GM18873 (cell line): ENCODE measurements at regions not wholly inside any gene's neighbourhood (a gene's known extent, or its start where the extent isn't known, plus 50 kb on each side); places are given as distances from the start of the nearest gene placed in this dataset.

Experiments
- ATAC-seq: cut with Tn5 transposase; IDR thresholded peaks from one replicate; pipeline ENCODE4 v1.9.1; 2021; ENCODE audit warnings: mild to moderate bottlenecking, moderate library complexity, moderate number of reproducible peaks; ENCODE audit not compliant: unreplicated experiment, low FRiP score

DNA sequence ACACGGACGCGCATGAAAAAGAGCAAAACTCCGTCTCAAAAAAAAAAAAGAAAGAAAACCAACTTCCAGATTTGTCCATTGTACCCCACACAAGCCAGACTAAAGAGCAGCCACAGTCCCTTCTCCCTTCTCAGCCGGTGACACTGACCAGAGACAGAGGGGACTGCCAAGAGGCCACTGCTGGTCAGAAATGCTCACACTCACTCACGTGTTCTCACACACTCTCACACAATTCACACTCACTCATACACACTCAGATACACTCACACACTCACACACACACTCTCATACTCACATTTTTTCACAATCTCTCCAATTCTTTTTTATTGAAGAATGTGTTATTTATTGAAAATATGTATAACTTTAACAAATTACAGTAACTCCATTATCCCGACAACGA, 90.8 kb upstream of the RAB4A start:
- no peak for ATAC-seq

GRCh38 chr1:229181419-229181818, 89.5 kb upstream of the RAB4A start:
- no peak for ATAC-seq

GRCh38 chr1:229183588-229183987, 87.3 kb upstream of the RAB4A start:
- ATAC-seq: no peak

- ATAC-seq: no peak
These were observed 86.8 kb upstream of the RAB4A start for GRCh38 chr1:229184066-229184465.

GRCh38 chr1:229185963-229186362, 84.9 kb upstream of the RAB4A start:
- ATAC-seq: no peak

DNA sequence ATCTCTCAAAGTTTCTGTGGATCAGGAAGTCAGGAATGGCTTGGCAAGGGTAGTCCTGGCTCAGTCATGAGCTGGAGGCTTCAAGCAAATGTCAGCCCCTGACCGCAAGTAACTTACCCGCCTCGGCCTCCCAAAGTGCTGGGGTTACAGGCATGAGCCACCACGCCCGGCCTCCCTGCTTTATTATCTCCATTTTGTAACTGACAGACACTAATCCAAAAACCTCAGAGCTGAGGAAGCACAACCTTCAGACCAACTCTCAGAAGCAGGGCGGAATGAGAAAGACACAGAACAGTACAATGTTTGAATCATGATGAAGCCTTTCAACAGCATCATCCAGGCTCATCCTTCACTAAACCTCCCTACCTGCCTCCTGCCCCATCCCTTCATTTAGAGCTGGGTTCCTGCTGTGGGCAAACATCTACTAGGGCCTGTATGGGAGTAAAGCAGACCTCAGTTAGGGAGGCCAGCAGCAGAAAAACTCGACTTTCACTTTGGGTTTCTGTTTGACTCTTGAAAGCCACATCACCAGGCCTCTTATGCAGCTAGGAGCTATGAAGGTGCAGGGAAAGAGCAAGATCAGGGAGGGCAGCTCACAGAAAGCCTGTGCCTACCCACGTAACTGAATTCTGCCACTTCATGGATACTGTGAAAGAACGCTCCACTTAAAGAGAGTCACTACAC, 84.4 kb upstream of the RAB4A start:
- ATAC-seq: peak; percentile 56

- no peak for ATAC-seq
These were observed 80.8 kb upstream of the RAB4A start for GRCh38 chr1:229190057-229190575.

DNA sequence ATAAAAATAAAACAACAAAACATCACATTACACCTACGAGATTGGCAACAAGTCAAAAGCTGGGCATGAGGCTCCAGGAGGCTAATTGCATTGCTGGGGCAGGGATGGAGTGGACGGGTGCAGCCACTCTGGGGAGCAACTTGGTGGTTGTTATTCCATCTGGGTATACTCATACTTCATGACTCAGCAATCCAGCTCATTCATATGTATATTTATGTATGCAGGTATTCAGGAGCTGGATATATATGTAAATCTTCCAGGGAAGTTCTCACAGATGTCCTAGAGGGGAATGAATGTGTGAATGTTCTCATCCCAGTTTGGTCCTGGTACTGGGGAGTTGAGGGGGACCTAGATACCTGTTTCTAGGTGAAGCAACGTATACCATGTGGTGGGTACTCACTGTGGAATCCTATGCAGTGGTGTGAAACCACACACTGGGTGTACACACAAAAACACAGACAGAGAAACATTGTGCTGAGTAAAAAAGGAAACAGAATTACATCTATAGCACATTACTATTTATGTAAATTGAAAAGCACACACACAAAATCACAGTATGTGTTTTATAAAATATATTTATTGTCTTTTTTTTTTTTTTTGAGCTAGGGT, 79.7 kb upstream of the RAB4A start:
- no peak for ATAC-seq

DNA sequence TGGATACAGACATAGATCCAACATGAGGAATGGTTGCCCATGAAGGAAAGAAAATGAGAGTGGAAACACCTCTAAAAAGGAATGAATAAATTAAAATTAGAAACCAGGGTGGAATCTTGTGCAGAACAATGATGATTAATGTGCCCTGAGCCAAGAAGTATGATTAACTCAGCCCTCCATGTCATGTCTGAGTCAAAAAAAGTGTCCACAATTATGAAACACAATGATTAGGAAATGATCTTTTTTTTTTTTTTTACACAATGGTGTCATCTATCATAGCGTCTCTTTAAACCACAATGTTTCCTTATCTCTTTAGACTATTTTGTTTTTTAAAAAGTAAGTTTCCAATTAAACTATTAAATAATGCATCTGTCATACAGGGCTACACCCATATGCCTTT, 78.9 kb upstream of the RAB4A start:
- ATAC-seq: no peak

- no peak for ATAC-seq
These were observed 78.1 kb upstream of the RAB4A start for GRCh38 chr1:229192853-229193252.

GRCh38 chr1:229194096-229194495, 76.8 kb upstream of the RAB4A start:
- no peak for ATAC-seq

DNA sequence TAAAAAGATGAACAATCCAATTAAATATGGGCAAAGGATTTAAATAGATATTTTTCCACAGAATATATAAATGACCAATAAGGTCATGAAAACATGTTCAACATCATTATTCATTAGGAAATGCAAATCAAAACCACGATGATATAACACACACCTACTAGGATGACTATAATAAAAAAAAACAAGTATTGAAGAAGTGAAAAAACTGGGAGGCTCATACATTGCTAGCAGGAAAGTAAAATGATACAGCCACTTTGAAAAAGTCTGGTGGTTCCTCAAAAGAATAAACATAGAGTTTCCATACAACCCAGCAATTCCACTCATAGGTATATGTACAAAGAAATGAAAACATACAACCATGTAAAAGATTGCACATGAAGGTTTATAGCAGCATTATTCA, 75.7 kb upstream of the RAB4A start:
- ATAC-seq: no peak

- ATAC-seq: no peak
These were observed 74.3 kb upstream of the RAB4A start for GRCh38 chr1:229196404-229197264.

- no peak for ATAC-seq
These were observed 73.7 kb upstream of the RAB4A start for GRCh38 chr1:229197265-229197585.

GRCh38 chr1:229199261-229200243, 71.4 kb upstream of the RAB4A start:
- no peak for ATAC-seq

- ATAC-seq: no peak
These were observed 67.7 kb upstream of the RAB4A start for GRCh38 chr1:229203030-229203751.

DNA sequence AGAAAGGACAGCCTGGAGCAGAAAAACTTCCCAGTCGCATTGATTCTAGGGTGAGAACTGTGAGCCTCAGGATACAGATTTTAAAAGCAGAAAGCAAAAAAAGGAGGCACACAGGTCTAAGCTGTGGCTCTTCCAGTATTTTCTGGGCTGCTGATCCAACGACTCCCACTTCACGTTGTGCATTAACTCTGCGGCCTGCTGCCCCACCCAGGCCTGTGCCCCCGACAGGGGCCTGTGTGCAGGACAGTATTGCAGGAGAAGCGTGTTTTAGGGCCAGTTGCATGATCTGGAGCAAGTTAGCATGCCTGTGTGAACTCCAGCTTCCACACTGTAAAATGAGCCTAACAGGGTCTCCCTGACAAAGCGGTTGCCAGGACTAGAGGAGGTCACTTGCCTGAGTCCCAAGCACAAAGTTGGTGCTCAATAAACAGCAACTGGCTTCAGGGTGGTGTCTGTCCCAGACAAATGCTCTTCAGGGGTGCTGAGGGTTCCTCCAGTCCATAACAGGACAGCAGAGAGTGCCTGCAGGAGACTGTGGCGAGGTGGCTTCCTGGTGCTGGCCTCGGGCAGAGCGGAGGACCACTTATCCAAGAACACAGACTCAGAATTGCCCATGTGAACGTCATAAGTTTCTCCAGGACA, 66.8 kb upstream of the RAB4A start:
- no peak for ATAC-seq

DNA sequence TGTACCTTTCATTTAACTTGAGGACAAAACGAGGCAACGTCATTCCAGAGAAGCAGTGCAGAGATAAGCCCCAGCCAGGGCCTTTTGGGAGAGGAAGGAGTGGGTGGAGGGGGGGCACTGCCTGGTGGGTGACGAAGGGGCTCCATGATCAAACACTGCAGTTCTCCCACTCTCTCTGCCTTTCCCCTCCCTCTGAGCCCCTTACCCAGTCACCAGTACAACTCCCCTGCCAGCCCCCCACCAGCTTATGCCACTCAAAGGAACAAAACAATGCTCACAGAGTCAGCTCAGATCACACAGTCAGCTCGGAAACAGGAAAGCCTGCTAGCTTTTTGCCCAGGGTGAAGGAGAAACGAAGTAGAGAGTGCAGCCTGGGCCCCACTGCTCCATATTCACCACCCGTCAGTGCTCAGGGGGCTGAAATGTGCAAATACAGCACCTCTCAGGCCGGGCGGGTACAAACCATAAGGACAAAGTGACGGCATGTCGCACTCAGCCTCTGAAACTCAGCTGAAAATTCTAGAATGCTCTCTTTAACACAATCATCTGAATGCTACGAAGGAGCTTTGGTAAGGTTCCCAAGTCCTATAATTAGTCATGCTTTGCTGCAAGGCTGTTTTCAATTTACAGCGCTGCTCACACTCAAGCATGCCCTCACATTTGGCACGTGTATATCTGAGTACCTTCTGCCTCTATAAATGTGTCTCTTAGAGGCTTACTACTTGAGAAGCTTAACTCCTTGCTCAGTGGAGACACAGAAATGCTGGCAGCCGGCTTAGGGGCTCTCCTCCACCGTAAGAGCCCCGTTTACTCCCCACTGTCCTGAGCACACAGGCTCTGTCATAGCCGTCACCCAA, 65.8 kb upstream of the RAB4A start:
- ATAC-seq: no peak
